HL-60 (cell line): ENCODE measurements at regions not wholly inside any gene's neighbourhood (a gene's known extent, or its start where the extent isn't known, plus 50 kb on each side); places are given as distances from the start of the nearest gene placed in this dataset.

Source experiments
- POLR2AphosphoS5 ChIP-seq: IDR thresholded peaks from 2 replicates; pipeline ENCODE4 v1.6.1; 2012; ENCODE audit warnings: low read depth
- TF ChIP-seq, protein P1 (sequence below): IDR thresholded peaks from one replicate; pipeline ENCODE4 v1.5.1; 2011; ENCODE audit warnings: low read length, control low read depth, inconsistent platforms; ENCODE audit not compliant: insufficient read depth
- TF ChIP-seq, protein P2 (sequence below): IDR thresholded peaks from 2 replicates; pipeline ENCODE4 v1.6.1; 2012; ENCODE audit warnings: low read depth; ENCODE audit not compliant: insufficient replicate concordance

DNA sequence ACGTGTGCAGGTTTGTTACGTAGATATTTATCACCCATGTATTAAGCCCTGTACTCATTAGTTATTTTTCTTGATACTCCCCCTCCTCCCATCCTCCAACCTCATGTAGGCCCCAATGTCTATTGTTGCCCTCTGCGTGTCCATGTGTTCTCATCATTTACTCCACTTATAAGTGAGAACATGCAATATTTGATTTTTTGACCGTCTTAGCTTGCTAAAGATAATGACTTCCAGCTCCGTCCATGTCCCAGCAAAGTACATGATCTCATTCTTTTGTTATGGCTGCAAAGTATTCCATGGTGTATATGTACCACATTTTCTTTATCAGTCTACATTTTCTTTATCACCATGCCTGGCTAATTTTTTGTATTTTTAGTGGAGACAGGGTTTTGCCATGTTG lies 623.2 kb downstream of the SQOR start:
- TF ChIP-seq, protein P1, sequence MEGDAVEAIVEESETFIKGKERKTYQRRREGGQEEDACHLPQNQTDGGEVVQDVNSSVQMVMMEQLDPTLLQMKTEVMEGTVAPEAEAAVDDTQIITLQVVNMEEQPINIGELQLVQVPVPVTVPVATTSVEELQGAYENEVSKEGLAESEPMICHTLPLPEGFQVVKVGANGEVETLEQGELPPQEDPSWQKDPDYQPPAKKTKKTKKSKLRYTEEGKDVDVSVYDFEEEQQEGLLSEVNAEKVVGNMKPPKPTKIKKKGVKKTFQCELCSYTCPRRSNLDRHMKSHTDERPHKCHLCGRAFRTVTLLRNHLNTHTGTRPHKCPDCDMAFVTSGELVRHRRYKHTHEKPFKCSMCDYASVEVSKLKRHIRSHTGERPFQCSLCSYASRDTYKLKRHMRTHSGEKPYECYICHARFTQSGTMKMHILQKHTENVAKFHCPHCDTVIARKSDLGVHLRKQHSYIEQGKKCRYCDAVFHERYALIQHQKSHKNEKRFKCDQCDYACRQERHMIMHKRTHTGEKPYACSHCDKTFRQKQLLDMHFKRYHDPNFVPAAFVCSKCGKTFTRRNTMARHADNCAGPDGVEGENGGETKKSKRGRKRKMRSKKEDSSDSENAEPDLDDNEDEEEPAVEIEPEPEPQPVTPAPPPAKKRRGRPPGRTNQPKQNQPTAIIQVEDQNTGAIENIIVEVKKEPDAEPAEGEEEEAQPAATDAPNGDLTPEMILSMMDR: no peak
- no peak for TF ChIP-seq POLR2AphosphoS5
- TF ChIP-seq, protein P2, sequence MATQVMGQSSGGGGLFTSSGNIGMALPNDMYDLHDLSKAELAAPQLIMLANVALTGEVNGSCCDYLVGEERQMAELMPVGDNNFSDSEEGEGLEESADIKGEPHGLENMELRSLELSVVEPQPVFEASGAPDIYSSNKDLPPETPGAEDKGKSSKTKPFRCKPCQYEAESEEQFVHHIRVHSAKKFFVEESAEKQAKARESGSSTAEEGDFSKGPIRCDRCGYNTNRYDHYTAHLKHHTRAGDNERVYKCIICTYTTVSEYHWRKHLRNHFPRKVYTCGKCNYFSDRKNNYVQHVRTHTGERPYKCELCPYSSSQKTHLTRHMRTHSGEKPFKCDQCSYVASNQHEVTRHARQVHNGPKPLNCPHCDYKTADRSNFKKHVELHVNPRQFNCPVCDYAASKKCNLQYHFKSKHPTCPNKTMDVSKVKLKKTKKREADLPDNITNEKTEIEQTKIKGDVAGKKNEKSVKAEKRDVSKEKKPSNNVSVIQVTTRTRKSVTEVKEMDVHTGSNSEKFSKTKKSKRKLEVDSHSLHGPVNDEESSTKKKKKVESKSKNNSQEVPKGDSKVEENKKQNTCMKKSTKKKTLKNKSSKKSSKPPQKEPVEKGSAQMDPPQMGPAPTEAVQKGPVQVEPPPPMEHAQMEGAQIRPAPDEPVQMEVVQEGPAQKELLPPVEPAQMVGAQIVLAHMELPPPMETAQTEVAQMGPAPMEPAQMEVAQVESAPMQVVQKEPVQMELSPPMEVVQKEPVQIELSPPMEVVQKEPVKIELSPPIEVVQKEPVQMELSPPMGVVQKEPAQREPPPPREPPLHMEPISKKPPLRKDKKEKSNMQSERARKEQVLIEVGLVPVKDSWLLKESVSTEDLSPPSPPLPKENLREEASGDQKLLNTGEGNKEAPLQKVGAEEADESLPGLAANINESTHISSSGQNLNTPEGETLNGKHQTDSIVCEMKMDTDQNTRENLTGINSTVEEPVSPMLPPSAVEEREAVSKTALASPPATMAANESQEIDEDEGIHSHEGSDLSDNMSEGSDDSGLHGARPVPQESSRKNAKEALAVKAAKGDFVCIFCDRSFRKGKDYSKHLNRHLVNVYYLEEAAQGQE: no peak
